ENCODE measurements at regions not wholly inside any gene's neighbourhood (a gene's known extent, or its start where the extent isn't known, plus 50 kb on each side); places are given as distances from the start of the nearest gene placed in this dataset.

DNA sequence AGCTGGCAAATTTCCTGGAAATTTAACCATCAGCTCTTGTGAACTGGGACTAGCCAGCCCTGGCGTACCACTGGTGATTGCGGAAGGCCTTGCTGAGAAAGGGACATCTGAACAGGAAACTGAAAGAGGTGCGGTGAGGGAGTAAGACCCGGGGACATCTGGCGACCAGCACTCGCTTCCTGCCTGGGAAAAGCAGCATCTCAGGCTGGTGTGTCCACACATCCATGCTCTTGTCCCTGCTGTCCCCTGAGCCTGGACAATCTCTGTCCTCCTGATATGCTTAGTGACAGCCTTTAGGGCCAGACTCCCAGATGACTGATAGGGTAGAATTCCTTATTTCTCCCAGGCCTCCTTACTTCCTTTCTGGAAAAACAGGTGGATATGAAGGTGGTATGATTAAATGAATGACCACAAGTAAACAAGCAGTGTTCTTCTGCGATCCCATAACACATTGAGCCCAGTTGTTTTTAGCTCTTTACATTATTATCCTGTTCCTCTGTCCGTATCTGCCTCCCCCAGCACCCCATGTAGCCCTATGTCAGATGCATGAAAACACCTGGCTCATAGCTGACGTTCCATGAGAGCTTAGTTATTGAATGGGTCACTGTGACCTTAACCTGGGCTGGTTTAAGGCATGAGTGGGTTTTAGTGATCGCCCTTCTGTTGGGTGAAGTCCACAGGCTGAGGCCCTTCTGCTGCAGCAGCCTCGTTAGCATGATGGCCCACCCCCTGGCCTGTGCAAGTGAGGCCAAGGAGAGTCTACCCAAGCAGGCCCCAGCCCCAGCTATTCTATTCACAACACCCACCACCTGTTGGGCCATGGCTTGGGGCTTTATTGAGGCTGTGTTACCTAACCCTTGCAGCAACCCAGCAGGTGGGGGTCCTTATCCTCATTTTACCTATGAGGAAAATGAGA, 76.1 kb upstream of the GADD45A start:
- CTCF ChIA-PET, result interaction anchor here (0.6 to 1.0 kb wide), 2 partner anchors 10 to 254 kb away, joined by 4 read pairs; no protein-coding TSS in a partner anchor
- Mint-ChIP-seq H3K9me3 (ENCODE audit: low read depth, unreplicated experiment) (no peaks in the 10 kb centered on the region), H3K4me1 (ENCODE audit: low read depth, unreplicated experiment) (no peaks in the 10 kb centered on the region), H3K36me3 (ENCODE audit: insufficient read depth, unreplicated experiment) (no peaks in the 10 kb centered on the region), H3K27ac (ENCODE audit: unreplicated experiment) (no peak overlapping the region), H3K27me3 (ENCODE audit: unreplicated experiment) (no peaks in the 10 kb centered on the region), H3K4me3 (ENCODE audit: low read depth, unreplicated experiment) (no peak overlapping the region)
- no TSS peak for BruUV-seq (replicated peaks)
- DNase-seq, result no peak
- TF ChIP-seq, protein P1, sequence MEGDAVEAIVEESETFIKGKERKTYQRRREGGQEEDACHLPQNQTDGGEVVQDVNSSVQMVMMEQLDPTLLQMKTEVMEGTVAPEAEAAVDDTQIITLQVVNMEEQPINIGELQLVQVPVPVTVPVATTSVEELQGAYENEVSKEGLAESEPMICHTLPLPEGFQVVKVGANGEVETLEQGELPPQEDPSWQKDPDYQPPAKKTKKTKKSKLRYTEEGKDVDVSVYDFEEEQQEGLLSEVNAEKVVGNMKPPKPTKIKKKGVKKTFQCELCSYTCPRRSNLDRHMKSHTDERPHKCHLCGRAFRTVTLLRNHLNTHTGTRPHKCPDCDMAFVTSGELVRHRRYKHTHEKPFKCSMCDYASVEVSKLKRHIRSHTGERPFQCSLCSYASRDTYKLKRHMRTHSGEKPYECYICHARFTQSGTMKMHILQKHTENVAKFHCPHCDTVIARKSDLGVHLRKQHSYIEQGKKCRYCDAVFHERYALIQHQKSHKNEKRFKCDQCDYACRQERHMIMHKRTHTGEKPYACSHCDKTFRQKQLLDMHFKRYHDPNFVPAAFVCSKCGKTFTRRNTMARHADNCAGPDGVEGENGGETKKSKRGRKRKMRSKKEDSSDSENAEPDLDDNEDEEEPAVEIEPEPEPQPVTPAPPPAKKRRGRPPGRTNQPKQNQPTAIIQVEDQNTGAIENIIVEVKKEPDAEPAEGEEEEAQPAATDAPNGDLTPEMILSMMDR (IDR thresholded peaks at IDR 0.05; ENCODE audit: unreplicated experiment), result no peak
- intact Hi-C loops (cut with micrococcal nuclease; ENCODE audit: unreplicated experiment), result no loop called here

DNA sequence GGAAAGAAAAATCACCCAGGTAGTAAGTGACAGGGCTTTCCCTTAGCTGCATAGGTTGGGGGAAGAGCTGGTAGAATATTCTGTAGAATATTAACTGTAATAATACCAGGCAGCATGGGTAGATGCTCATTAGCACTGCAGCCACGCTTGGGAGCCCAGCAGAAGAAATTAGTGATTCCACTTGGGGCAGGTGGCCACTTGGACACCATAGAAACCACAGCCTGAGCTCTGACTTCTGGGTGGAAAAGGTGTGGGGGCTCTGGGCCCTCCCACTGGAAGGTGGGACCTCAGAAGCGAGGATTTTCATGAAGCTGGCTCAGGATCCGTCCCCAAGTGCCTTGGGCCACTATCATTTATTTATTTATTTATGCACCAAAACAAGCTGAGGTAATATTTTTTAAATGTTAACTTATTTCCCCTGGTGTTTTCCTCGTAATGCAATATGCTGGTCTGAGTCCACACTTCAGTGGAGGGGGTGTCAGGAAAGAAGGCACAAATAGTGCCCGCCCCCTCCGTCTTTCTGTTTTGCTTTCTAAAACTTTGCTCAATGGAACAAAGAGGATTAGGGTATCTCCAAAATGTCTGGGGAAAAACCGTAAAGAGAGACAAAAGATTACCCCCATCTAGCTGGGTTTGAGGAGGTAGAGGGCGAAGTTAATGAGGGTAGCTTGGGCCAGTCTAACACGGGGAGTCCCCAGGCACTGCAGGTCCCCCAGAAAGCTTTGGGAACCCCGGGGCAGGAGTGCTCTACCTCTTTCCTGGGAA, 75.2 kb upstream of the GADD45A start:
- Mint-ChIP-seq H3K9me3 (ENCODE audit: low read depth, unreplicated experiment) (peaks cover under 1% of the 10 kb centered on the region), H3K4me3 (ENCODE audit: low read depth, unreplicated experiment) (no peak overlapping the region), H3K27ac (ENCODE audit: unreplicated experiment) (no peak overlapping the region), H3K36me3 (ENCODE audit: insufficient read depth, unreplicated experiment) (no peaks in the 10 kb centered on the region), H3K27me3 (ENCODE audit: unreplicated experiment) (no peaks in the 10 kb centered on the region), H3K4me1 (ENCODE audit: low read depth, unreplicated experiment) (peaks cover 7% of the 10 kb centered on the region)
- intact Hi-C loops (cut with micrococcal nuclease; ENCODE audit: unreplicated experiment), result no loop called here
- no peak for DNase-seq
- TF ChIP-seq, protein P1 (IDR thresholded peaks at IDR 0.05; ENCODE audit: unreplicated experiment), result no peak
- no TSS peak for BruUV-seq (replicated peaks)
- CTCF ChIA-PET, result no interaction called here

DNA sequence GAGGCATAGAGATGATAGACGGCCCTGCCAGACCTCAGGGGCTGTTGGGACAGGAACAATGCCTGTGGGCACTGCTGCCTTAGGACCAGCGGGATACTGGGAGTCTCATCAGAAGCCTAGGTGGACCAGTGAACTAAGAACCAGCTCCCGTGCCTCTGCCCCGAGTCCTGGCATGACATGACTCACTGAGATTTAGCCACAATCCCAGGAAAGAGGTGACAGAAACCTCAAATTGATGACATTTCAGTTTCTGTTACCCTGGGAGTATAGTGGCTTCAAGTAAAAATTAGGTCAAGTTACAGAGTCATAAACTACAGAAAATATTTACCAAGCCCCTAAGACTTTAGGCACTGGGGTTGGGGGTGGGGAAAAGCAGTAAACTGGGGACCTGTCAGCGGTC, 74.6 kb upstream of the GADD45A start:
- Mint-ChIP-seq H3K4me3 (ENCODE audit: low read depth, unreplicated experiment) (no peak overlapping the region), H3K36me3 (ENCODE audit: insufficient read depth, unreplicated experiment) (no peaks in the 10 kb centered on the region), H3K4me1 (ENCODE audit: low read depth, unreplicated experiment) (peaks cover 13% of the 10 kb centered on the region), H3K9me3 (ENCODE audit: low read depth, unreplicated experiment) (peaks cover 4% of the 10 kb centered on the region), H3K27me3 (ENCODE audit: unreplicated experiment) (no peaks in the 10 kb centered on the region), H3K27ac (ENCODE audit: unreplicated experiment) (no peak overlapping the region)
- intact Hi-C loops (cut with micrococcal nuclease; ENCODE audit: unreplicated experiment), result no loop called here
- CTCF ChIA-PET, result no interaction called here
- TF ChIP-seq, protein P1 (IDR thresholded peaks at IDR 0.05; ENCODE audit: unreplicated experiment), result no peak
- no TSS peak for BruUV-seq (replicated peaks)
- no peak for DNase-seq

DNA sequence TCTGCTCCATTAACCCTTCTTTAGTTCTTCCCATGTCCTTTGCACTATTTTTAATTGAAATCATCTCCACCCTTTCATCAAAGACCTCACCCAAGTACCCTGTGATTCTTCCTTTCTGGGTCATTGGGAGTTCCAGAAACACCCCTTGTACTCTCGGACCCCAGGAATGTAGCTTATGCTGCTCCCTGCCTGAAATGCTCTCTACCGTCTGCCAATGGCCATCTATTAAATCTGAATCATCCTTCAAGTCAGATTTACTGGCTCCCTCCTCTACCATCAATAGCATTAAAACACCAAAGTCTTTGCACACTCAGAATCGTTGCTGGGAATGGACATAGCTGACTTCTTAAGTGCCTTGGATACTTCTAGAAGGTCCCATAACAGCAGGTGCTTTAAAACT, 73.2 kb upstream of the GADD45A start:
- DNase-seq, result no peak
- CTCF ChIA-PET, result no interaction called here
- intact Hi-C loops (cut with micrococcal nuclease; ENCODE audit: unreplicated experiment), result no loop called here
- TF ChIP-seq, protein P1 (IDR thresholded peaks at IDR 0.05; ENCODE audit: unreplicated experiment), result no peak
- Mint-ChIP-seq H3K4me3 (ENCODE audit: low read depth, unreplicated experiment) (no peak overlapping the region), H3K9me3 (ENCODE audit: low read depth, unreplicated experiment) (peaks cover 4% of the 10 kb centered on the region), H3K4me1 (ENCODE audit: low read depth, unreplicated experiment) (peaks cover 13% of the 10 kb centered on the region), H3K36me3 (ENCODE audit: insufficient read depth, unreplicated experiment) (no peaks in the 10 kb centered on the region), H3K27me3 (ENCODE audit: unreplicated experiment) (no peaks in the 10 kb centered on the region), H3K27ac (ENCODE audit: unreplicated experiment) (no peak overlapping the region)
- no TSS peak for BruUV-seq (replicated peaks)
